HG02973 (cell line): ENCODE measurements at regions not wholly inside any gene's neighbourhood (a gene's known extent, or its start where the extent isn't known, plus 50 kb on each side); places are given as distances from the start of the nearest gene placed in this dataset.

Experiments
- ATAC-seq: cut with Tn5 transposase; IDR thresholded peaks from one replicate; pipeline ENCODE4 v1.9.1; 2021; ENCODE audit warnings: moderate library complexity; ENCODE audit not compliant: unreplicated experiment

DNA sequence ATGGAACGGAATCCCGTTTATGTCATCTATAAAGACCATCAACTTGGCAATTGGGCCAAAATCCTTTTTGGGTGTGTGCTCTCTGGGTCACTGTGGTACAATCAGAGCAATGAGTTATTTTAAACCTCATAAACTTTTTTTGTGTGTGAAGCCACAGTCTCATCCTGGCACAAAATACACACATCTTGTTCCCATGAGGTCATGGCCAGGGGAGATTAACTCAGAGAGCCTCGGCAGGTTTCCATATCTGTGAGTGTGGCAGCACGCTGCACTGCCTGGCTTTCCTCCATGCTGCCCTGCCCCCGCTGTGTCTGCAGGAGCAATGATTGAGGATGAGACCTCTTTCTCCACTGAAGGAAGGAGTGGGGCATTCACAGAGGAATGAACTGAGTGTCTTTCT lies 54.0 kb upstream of the DLG1 start:
- no peak for ATAC-seq

- no peak for ATAC-seq
These were observed 52.0 kb upstream of the DLG1 start for GRCh38 chr3:197350446-197350845.

- no peak for ATAC-seq
These were observed 51.0 kb upstream of the DLG1 start for GRCh38 chr3:197349368-197349767.
